Middle frontal gyrus (tissue), 1 donor: ENCODE measurements at regions not wholly inside any gene's neighbourhood (a gene's known extent, or its start where the extent isn't known, plus 50 kb on each side); places are given as distances from the start of the nearest gene placed in this dataset.
"Not testable (repeated sequence)": the region's sequence is repeated elsewhere in the genome, so short reads cannot be mapped to it uniquely, and the experiment has no call there.

Source experiments
- DNase-seq: peaks from one replicate; pipeline ENCODE4 v3.0.0-alpha.2; 2015; ENCODE audit warnings: low spot score; ENCODE audit errors: extremely low spot score

DNA sequence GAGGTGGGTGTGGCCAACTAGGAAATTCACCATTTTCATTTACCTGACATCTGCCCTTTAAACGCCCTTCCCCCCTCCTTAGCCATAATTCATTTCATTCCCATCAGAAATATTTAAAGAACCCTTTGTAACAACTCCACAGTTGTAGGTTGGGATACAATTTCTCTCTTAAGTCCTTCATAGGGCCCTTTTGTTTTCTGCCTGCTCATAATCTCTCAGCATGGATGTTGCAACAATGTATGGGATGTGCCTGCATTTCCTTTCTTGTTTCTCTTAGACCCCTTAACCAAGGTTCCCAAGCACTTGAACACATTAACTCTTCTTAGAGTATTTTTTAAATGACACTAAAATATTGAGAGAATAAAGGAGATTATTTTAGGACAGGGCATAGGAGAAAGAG, 51.7 kb upstream of the MYO10 start:
- DNase-seq, result no peak

DNA sequence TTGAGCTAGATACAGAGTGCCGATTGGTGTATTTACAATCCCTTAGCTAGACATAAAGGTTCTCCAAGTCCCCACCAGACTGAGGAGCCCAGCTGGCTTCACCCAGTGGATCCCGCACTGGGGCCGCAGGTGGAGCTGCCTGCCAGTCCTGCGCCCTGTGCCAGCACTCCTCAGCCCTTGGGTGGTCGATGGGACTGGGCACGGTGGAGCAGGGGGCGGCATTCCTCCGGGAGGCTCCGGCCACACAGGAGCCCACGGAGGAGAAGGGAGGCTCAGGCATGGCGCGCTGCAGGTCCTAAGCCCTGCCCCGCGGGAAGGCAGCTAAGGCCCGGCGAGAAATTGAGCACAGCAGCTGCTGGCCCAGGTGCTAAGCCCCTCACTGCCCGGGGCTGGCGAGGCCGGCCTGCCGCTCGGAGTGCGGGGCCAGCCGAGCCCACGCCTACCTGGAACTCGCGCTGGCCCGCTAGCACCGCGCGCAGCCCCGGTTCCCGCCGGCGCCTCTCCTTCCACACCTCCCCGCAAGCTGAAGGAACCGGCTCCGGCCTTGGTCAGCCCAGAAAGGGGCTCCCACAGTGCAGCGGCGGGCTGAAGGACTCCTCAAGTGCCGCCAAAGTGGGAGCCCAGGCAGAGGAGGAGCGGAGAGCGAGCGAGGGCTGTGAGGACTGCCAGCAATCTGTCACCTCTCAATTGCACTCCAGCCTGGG, 54.9 kb upstream of the MYO10 start:
- not testable (repeated sequence) for DNase-seq

DNA sequence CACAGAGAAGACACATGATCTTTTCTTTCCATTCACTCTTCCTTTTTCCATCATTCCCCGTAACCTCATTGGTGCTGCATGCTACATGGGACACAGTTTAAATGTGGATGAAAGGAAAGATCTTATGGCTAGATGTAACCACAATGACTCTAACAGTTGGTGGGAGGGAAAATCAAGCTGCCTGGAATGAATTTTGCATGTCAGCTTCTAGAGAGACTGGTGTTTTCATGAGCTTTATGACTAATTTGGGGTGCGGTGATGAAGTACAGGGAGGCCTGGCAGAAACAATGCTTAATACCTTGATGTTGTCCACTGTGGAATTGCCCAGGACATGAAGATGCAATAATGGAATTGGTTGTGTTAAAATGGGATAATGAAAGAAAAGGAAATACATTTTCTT, 55.9 kb upstream of the MYO10 start:
- DNase-seq, result no peak

DNA sequence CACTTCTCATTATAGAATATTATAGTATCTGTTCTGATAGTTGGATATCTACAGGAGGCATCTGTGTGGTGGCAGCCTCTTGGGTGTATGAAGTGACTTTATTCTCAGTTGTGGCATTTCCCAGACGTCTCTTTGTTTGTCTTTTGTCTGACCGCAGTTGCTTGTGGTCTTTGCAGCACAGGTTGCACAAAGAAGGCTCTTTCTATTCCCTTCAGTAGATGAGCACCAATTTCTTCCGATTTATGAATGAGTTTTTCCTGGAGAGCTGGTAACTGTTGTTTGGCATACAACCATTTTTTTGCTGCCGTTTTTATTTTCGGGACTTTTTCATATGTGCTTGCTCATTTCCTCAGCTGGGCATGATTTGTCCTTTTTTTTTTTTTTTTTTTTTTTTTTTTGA, 56.4 kb upstream of the MYO10 start:
- DNase-seq, result no peak

DNA sequence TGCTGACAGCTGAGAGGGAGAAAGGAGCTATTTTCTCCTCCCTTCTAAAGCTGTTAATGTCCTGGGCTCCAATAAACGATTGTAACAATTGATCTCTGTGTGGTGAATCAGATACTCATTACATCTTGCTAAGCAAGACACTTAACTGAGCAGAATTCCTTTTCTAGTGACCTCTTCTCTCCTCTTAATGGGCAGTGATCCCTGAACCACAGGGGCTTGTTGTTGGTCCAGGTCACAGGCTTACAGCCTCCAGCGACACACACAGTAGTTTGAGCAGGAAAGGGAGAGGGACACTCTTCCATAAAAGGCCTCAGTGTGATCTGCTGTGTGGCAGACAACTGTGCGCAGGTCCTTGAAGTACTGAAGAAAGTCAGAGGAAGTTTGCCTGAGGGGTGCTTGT, 58.5 kb upstream of the MYO10 start:
- no peak for DNase-seq

DNA sequence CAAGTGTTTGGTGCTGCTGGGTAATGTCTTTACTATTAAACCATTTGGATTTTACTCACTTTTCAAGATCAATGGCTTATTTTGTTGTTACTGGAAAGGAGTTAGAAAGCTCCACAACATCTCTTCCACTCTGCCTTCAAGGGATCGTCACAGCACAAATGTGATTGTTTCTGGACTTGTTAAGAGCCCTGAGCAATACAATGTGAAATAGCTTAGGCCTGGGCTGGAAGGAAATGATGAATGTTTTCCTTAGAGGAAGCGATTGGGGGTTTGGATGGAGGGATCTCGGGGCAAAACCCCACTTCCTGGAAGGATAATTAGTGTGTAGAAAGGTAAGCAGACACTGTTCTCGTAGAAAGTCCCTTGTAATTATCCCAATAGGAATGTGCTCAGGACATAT, 59.3 kb upstream of the MYO10 start:
- DNase-seq, result no peak

DNA sequence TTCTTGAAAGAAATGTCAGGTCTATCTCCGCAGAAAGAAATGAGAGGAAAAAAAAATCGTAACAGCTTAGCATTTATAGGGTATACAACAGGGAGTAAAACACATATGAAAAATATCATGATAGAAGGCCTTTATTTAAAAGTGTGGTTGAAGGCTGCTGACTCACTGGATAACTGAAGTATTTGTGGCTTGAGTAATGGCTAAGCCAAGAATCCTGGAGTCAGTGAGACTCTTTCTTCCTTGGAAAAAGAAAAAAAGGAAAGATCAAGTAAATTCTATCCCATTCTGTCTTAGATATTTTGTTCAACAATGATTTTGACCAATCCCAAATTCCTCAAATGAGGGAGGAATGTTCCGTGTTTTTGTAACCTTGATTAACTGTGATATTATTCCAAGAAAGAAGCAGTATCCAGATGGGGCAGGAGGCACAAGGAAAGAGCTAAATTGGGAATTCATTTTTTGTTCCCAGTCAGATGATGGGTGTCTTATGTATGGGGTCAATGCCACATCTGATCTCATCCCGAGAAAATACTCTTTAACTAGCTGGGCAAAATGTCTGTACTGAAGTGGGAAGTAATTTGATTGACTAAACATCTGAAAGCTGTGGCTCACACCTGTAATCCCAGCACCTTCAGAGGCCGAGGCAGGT, 64.3 kb upstream of the MYO10 start:
- no peak for DNase-seq

DNA sequence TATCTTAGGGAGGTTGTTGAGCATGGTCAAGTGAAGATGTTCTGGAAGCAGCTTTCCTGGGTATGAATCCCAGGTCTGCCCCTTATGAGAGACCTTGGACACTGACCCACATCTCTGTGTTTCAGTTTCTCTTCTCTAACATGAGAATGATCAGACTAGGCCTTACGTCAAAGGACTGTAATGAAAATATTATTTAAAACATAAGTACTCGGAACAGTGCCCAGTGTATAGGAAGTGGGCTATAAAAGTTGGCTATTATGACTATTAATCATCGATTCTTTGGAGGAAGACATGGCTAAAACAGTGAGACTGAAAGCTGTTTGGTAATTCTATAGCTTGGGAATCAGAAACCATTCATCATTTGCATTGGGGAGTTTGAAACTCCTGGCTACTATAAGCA, 65.3 kb upstream of the MYO10 start:
- DNase-seq, result no peak

DNA sequence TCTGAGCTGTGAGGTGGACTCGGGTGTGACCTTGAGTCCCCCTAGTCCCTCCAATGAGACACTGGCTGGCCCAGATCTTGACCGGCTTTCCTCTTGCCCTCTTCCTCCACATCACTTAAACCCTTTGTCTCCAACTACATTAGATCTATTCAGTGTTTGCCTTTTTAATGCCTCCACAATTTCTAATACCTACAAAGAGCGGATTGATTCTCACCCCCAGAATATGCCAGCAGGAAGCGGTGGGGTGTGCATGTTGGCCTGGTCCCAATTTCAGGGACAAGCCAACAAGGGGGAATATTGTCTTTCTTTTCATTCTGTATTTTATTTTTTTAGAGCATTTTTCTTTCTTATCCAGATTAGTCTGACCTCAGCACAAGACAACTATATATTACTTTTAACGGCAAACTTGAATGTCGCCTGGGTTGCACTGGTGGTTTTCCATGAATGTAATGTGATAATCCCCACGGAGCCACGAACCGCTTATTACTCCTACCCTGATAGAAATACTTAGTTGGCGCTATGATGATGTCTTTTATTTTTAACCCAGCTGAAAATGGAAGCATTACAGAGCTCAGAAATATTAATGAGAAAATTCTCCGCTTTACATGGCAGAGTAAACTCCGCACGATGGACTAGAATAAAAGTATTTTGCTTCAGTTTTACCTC, 68.5 kb upstream of the MYO10 start:
- DNase-seq, result no peak

DNA sequence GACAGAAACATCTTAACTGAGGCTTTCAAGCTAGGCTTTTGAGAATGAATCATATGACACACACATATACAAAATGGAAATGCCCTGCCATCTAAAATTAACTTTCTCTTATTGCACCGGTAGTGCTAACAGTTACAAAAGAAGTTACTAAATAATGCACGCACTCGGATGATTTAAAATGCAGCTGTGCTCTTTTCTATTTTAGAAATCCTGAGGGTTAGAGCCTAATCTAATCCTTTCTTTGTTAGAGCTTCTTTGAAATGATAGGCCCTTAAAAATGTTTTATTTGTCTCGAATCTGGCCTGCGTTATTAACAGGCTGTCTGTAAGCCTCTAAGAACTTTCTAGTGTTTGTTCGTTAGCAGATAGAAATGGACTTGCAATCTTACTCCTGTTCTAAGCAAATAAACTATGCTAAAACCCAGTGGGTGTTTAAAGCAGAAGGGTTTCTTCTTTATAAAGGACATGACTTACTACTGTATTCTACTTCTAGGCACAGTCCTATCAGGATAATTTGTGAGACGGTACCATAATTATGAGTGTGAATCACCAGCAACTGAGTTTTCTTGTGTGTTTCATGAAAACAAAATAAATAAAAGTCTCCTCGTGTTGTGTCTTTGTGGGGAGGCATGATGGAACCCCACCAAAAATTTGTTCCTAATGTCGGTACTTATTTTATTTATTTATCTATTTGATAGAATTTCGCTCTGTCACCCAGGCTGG, 69.2 kb upstream of the MYO10 start:
- DNase-seq, result no peak

DNA sequence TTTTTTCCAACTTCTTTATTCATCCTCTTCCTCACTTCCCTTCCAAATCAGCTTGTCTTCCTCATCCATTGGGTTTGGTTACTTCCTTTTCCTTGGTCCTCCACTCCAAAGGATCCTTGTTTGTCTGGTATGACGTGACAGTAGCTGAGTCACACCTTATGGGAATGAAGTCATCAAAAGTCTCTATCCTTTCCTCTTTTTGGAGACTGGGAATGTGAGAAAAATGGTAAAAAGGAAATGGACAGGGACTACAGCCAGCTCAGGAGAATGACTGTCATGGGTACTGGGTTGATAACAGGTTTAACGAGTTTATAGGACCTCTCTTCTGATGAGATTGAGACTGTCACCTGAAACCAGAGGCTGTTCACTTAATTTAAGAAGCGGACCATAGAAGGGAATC, 76.2 kb upstream of the MYO10 start:
- DNase-seq, result no peak

DNA sequence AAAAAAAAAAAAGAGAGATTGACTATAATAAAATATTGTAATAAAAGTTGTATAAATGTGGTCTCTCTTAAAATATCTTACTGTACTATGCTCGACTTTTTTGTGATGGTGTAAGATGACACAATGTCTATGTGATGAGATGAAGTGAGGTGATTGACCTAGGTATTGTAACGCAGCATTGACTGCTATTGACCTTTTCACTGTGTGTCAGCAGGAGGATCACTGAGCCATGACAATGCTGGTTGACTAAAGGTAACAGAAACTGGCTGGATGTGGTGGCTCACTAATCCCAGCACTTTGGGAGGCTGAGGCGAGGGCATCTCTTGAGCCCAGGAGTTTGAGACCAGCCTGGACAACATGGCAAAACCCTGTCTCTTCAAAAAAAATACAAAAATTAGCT, 78.6 kb upstream of the MYO10 start:
- no peak for DNase-seq

DNA sequence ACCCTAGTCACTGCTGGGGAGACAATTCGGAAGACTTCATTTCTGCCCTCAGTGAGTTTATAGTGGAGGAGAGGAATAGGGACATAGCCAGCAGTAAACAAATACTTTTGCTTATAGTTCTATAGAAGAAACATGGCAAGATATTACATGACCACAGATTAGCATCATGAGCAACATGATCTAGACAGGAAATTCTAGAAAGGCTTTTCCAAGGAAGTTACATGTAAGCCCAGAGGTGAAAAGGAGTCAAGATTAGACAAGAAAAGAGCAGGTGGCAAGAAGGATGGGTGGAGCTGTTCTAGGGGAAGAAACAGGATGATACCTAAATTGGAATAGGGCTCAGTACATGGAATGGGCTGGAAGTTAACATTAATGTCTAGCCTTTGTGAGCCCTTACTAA, 82.8 kb upstream of the MYO10 start:
- DNase-seq, result no peak

DNA sequence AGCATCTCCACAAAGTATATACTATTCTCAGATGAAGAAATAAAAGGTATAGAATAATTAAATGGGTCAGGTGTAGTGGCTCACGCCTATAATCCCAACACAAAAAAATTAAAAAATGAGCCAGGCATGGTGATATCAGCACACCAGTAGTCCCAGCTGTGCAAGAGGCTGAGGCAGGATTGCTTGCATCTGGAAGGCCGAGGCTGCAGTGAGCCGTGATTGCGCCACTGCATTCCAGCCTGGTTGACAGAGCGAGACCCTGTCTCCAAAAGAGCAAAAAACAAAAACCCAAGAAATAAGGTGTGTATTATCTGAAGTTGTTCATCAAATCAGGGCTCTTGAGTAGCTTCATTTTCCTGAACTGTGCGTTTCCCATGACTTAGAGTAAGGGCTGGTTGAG, 83.2 kb upstream of the MYO10 start:
- DNase-seq, result no peak

DNA sequence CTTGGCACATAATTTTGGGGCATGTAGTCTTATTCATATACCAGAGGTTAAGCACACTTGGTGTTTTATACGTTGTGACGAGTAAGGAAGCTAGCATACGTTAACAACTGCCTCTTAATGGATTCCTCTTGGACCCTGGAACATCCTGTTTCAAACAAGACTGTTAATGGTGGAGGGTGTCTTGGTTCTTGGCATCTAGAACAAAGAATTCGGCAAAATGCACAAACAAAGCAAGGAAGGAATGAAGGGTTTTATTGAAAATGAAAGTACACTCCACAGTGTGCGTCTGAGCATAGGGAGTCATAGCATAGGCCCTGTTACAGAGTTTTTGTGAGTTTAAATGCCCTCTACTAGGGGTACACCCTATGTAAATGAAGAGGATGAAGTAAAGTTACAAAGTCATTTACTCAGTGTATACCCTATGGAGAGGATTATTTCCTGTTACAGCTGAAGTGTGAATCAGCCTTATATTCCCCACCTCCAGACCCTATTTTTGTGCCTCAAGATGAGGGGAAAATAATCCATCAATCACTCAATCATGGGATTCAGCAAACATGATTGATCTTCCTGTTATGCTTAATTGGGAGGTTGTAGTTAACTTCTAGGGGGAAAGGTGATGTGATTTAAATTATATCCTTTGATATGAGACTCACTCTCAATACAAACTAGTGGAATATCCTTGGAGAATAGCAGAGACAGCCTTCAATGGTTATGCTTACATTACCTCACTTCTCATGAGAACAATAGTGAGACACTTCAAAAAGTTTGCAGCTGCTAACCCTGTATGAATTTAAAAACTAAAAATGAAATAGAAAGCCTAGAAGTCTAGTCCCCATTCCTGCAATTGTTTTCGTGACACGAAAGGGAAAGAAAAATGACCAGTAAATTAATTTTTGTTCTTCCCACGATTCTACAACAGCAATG, 84.9 kb upstream of the MYO10 start:
- DNase-seq, result no peak

DNA sequence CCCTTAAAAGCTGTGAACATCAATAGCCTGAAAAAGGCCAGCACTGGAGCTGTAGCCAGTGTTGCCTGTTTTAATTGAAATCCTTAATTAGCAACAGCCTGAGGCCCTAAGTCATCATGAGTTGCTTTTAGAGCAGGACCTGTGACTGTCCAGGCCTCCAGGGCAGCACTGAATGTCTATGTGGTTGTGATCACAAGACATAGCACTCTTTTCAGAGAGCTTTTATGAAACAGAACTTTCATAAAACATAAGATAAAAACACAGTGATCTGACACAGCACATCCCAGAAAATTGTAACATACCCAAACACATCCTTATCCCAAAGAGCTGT, 85.5 kb upstream of the MYO10 start:
- no peak for DNase-seq

DNA sequence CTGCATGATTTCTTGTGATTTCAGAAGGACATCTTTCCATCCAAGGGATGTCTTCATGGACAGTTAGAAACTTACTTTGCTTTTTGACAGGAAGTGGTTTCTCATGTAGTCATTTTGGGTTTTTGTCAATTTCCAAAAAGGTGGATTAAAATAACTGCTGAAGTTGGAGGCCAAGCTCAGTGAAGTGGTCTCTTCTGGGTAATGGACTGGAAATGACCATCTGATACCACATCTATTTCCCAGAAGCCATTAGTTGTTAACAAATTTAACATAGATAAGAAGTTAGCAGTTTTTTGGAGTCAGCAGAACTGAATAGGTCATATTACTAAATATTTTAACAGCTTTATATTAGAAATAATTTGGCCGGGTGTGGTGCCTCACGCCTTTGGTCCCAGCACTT, 86.2 kb upstream of the MYO10 start:
- DNase-seq, result no peak

DNA sequence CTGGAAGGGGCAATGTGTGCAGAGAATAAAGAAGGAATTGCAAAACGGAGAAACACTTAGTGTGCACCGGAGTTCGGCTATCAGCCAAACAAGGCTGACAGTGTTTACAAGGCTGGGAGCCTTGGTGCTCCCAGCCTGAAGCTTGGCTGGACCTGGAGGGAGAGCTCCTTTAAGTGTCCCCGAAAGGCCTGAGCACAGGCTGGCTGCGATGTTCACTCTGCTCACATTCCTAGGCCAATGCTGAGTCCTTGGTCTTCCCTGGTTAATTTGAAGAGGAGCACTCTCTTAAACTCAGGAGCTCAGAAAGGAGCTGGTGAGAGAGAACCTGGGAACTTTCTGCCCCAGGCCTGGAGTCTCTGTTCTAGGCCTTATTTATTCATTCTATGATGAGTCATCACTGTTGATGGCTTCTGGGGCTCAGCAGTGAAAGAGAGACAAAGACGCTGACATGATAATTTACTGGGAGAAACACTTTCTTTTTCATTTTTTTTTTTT, 88.6 kb upstream of the MYO10 start:
- no peak for DNase-seq

DNA sequence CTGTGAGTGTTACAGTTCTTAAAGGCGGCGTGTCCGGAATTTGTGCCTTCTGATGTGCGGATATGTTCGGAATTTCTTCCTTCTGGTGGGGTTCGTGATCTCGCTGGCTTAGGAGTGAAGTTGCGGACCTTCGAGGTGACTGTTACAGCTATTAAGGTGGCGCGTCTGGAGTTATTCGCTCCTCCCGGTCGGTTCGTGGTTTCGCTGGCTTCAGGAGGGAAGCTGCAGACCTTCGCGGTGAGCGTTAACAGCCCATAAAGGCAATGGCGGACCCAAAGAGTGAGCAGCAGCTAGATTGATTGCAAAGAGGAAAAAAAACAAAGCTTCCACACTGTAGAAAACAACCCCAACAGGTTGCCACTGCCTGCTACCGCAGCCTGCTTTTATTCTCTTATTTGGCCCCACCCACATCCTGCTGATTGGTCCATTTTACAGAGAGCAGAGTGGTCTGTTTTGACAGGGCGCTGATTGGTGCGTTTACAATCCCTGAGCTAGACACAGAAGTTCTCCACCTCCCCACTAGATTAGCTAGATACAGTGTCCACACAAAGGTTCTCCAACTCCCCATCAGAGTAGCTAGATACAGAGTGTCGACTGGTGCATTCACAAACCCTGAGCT, 95.7 kb upstream of the MYO10 start:
- DNase-seq, result not testable (repeated sequence)

DNA sequence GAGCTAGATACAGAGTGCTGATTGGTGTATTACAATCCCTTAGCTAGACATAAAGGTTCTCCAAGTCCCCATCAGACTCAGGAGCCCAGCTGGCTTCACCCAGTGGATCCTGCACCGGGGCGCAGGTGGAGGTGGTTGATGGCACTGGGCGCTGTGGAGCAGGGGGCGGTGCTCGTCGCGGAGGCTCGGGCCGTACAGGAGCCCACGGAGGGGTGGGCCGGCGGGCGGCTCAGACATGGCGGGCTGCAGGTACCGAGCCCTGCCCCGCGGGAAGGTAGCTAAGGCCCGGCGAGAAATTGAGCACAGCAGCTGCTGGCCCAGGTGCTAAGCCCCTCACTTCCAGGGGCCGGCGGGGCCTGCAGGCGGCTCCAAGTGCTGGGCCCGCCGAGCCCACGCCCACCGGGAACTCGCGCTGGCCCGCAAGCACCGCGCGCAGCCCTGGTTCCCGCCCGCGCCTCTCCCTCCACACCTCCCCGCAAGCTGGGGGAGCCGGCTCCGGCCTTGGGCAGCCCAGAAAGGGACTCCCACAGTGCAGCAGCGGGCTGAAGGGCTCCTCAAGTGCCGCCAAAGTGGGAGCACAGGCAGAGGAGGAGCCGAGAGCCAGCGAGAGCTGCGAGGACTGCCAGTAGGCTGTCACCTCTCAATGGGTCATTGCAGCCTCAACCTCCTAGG, 96.4 kb upstream of the MYO10 start:
- not testable (repeated sequence) for DNase-seq
